ENCODE measurements at regions not wholly inside any gene's neighbourhood (a gene's known extent, or its start where the extent isn't known, plus 50 kb on each side); places are given as distances from the start of the nearest gene placed in this dataset.

- TF ChIP-seq, protein P1, sequence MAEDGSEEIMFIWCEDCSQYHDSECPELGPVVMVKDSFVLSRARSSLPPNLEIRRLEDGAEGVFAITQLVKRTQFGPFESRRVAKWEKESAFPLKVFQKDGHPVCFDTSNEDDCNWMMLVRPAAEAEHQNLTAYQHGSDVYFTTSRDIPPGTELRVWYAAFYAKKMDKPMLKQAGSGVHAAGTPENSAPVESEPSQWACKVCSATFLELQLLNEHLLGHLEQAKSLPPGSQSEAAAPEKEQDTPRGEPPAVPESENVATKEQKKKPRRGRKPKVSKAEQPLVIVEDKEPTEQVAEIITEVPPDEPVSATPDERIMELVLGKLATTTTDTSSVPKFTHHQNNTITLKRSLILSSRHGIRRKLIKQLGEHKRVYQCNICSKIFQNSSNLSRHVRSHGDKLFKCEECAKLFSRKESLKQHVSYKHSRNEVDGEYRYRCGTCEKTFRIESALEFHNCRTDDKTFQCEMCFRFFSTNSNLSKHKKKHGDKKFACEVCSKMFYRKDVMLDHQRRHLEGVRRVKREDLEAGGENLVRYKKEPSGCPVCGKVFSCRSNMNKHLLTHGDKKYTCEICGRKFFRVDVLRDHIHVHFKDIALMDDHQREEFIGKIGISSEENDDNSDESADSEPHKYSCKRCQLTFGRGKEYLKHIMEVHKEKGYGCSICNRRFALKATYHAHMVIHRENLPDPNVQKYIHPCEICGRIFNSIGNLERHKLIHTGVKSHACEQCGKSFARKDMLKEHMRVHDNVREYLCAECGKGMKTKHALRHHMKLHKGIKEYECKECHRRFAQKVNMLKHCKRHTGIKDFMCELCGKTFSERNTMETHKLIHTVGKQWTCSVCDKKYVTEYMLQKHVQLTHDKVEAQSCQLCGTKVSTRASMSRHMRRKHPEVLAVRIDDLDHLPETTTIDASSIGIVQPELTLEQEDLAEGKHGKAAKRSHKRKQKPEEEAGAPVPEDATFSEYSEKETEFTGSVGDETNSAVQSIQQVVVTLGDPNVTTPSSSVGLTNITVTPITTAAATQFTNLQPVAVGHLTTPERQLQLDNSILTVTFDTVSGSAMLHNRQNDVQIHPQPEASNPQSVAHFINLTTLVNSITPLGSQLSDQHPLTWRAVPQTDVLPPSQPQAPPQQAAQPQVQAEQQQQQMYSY (CRISPR knock-in tag; IDR thresholded peaks at IDR 0.05): no peak
- TF ChIP-seq ZNF671 (CRISPR knock-in tag; IDR thresholded peaks at IDR 0.05) (no peak), RORB (CRISPR knock-in tag; IDR thresholded peaks at IDR 0.05) (no peak)
- TF ChIP-seq, protein P2, sequence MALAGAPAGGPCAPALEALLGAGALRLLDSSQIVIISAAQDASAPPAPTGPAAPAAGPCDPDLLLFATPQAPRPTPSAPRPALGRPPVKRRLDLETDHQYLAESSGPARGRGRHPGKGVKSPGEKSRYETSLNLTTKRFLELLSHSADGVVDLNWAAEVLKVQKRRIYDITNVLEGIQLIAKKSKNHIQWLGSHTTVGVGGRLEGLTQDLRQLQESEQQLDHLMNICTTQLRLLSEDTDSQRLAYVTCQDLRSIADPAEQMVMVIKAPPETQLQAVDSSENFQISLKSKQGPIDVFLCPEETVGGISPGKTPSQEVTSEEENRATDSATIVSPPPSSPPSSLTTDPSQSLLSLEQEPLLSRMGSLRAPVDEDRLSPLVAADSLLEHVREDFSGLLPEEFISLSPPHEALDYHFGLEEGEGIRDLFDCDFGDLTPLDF (CRISPR knock-in tag; IDR thresholded peaks at IDR 0.05): no peak
Observed at GRCh38 chr11:103644676-103645075, 391.8 kb upstream of the DDI1 start (continued).

DNA sequence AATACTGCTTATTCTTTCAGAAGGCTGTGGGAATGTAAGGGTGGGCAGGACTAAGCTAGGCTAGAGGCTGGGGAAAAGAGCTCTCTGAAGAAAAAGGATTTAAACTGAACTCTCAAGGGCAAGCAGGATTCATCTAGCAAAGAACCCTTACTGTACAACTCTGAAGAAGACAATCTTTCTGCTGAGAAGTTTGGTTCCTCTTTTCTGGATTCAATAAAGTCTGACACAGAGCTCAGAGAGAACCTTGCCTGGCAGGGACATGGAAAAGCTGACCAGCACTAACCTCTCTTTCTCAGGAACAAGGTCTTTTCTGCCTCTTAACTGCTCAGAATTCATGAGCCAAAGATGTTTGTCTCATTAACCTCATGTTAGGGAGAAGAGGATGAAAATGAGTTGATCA, 388.4 kb upstream of the DDI1 start:
- Mint-ChIP-seq H3K4me1 (no peaks in the 10 kb centered on the region), H3K4me3 (no peak overlapping the region), H3K9me3 (peaks cover 38% of the 10 kb centered on the region), H3K27ac (no peak overlapping the region), H3K36me3 (peaks cover 26% of the 10 kb centered on the region), H3K27me3 (ENCODE audit: low read depth) (0 out of 2 replicates have a peak, but pooled peaks cover 4% of the 10 kb centered on the region)
- DNase-seq (ENCODE audit: low spot score) (no peak), ATAC-seq (no peak)
- TF ChIP-seq ATF3 (CRISPR knock-in tag; conservative IDR thresholded peaks at IDR 0.05): no peak
- no peak for TF ChIP-seq HMGXB4 (CRISPR knock-in tag; IDR thresholded peaks at IDR 0.05)
- TF ChIP-seq ZNF263 (CRISPR knock-in tag; IDR thresholded peaks at IDR 0.05; ENCODE audit: low read depth): no peak
- no peak for TF ChIP-seq CDX4 (CRISPR knock-in tag; IDR thresholded peaks at IDR 0.05; ENCODE audit: borderline replicate concordance)
- POLR2A ChIA-PET: no interaction called here
- CTCF ChIA-PET: no interaction called here

GRCh38 chr11:103648670-103649400, 387.6 kb upstream of the DDI1 start:
- no peak for DNase-seq (ENCODE audit: low spot score)
- no peak for TF ChIP-seq TP53 (CRISPR knock-in tag; IDR thresholded peaks at IDR 0.05)
- TF ChIP-seq, protein P3, sequence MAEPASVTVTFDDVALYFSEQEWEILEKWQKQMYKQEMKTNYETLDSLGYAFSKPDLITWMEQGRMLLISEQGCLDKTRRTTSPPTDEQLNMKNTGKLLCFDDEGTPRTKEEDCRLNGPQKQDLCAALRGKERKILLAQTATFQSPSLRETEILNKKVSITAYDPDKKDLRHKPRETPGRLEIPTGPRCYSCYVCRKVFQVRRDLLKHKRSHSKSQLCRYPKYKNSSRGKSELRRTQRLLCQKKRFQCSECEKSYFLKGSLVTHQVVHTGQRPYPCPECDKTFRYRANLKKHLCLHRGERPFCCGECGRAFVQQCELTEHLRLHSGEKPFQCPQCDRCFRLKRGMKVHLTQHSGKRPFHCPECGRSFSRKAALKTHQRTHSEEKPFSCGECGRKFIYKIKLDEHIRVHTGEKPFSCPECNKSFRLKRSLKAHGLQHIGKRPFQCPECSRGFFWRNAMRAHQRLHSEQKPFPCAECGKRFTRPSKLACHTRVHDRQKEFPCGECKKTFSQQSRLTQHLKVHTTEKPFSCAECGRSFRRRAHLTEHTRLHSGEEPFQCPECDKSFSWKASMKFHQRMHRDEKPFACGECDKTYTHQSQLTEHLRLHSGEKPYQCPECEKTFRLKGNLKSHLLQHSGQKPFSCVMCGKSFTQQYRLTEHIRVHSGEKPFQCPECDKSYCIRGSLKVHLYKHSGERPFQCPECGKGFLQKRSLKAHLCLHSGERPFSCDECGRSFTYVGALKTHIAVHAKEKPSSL (CRISPR knock-in tag; conservative IDR thresholded peaks at IDR 0.05): no peak
- TF ChIP-seq, protein P4, sequence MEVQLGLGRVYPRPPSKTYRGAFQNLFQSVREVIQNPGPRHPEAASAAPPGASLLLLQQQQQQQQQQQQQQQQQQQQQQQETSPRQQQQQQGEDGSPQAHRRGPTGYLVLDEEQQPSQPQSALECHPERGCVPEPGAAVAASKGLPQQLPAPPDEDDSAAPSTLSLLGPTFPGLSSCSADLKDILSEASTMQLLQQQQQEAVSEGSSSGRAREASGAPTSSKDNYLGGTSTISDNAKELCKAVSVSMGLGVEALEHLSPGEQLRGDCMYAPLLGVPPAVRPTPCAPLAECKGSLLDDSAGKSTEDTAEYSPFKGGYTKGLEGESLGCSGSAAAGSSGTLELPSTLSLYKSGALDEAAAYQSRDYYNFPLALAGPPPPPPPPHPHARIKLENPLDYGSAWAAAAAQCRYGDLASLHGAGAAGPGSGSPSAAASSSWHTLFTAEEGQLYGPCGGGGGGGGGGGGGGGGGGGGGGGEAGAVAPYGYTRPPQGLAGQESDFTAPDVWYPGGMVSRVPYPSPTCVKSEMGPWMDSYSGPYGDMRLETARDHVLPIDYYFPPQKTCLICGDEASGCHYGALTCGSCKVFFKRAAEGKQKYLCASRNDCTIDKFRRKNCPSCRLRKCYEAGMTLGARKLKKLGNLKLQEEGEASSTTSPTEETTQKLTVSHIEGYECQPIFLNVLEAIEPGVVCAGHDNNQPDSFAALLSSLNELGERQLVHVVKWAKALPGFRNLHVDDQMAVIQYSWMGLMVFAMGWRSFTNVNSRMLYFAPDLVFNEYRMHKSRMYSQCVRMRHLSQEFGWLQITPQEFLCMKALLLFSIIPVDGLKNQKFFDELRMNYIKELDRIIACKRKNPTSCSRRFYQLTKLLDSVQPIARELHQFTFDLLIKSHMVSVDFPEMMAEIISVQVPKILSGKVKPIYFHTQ (CRISPR knock-in tag; IDR thresholded peaks at IDR 0.05): no peak
- no peak for TF ChIP-seq CREM (CRISPR knock-in tag; IDR thresholded peaks at IDR 0.05)
- no peak for TF ChIP-seq PREB (CRISPR knock-in tag; IDR thresholded peaks at IDR 0.05; ENCODE audit: borderline replicate concordance)
- no peak for TF ChIP-seq ERG (CRISPR knock-in tag; IDR thresholded peaks at IDR 0.05)

More at GRCh38 chr11:103648670-103649400, 387.6 kb upstream of the DDI1 start:
- H3K4me3 Mint-ChIP-seq: no peak overlapping the region
- H3K27me3 Mint-ChIP-seq (ENCODE audit: low read depth): 0 out of 2 replicates have a peak, but pooled peaks cover 4% of the 10 kb centered on the region
- H3K4me1 Mint-ChIP-seq: no peaks in the 10 kb centered on the region
- H3K9me3 Mint-ChIP-seq: peaks cover 40% of the 10 kb centered on the region
- ChIA-PET CTCF (no interaction called here), POLR2A (no interaction called here)
- peaks cover 27% of the 10 kb centered on the region for H3K36me3 Mint-ChIP-seq
- no peak overlapping the region for H3K27ac Mint-ChIP-seq
- ATAC-seq: no peak
